KMS-11 (cell line): ENCODE measurements at regions not wholly inside any gene's neighbourhood (a gene's known extent, or its start where the extent isn't known, plus 50 kb on each side); places are given as distances from the start of the nearest gene placed in this dataset.

Experiments used
- H2AFZ ChIP-seq: fragments of 200-600 bp; sonication (generic); 2 replicates; pipeline ENCODE4 v1.6.1; 2016; ENCODE audit warnings: antibody characterized with exemption, mixed run types, low read depth
- H3K27ac ChIP-seq: fragments of 200-600 bp; sonication (generic); 2 replicates; pipeline ENCODE4 v1.6.1; 2016; ENCODE audit warnings: mild to moderate bottlenecking, mixed run types
- H3K27me3 ChIP-seq: fragments of 200-600 bp; sonication (generic); 2 replicates; pipeline ENCODE4 v1.6.1; 2017; ENCODE audit warnings: mild to moderate bottlenecking, low read depth, mixed run types, moderate library complexity; ENCODE audit not compliant: insufficient read depth
- H3K36me3 ChIP-seq: fragments of 200-600 bp; sonication (generic); 2 replicates; pipeline ENCODE4 v1.6.1; 2017; ENCODE audit warnings: mild to moderate bottlenecking, mixed run types; ENCODE audit not compliant: insufficient read depth
- H3K4me1 ChIP-seq: fragments of 200-600 bp; sonication (generic); 2 replicates; pipeline ENCODE4 v1.6.1; 2016; ENCODE audit warnings: mild to moderate bottlenecking, low read depth, mixed run types; ENCODE audit not compliant: poor library complexity, severe bottlenecking
- H3K4me2 ChIP-seq: fragments of 200-600 bp; sonication (generic); 2 replicates; pipeline ENCODE4 v1.7.0; 2016; ENCODE audit warnings: mild to moderate bottlenecking, mixed run types
- H3K4me3 ChIP-seq: fragments of 200-600 bp; sonication (generic); IDR thresholded peaks from 2 replicates; pipeline ENCODE4 v1.6.1; 2017; ENCODE audit warnings: low read depth, low read length, mixed read lengths; ENCODE audit not compliant: insufficient read depth
- H3K79me2 ChIP-seq: fragments of 200-600 bp; sonication (generic); 2 replicates; pipeline ENCODE4 v1.6.1; 2016; ENCODE audit warnings: low read depth, mixed run types; ENCODE audit not compliant: insufficient read depth
- H3K9ac ChIP-seq: fragments of 200-600 bp; sonication (generic); 2 replicates; pipeline ENCODE4 v1.6.1; 2016; ENCODE audit warnings: mild to moderate bottlenecking, mixed run types
- H4K20me1 ChIP-seq: fragments of 200-600 bp; sonication (generic); 2 replicates; pipeline ENCODE4 v1.6.1; 2016; ENCODE audit warnings: mild to moderate bottlenecking, mixed run types; ENCODE audit not compliant: insufficient read depth
- TF ChIP-seq, protein P1 (sequence below): fragments of 200-600 bp; sonication (generic); conservative IDR thresholded peaks from 2 replicates; pipeline ENCODE4 v1.6.1; 2017; ENCODE audit warnings: low read depth, mild to moderate bottlenecking, antibody characterized with exemption, low read length, moderate library complexity, mixed read lengths

DNA sequence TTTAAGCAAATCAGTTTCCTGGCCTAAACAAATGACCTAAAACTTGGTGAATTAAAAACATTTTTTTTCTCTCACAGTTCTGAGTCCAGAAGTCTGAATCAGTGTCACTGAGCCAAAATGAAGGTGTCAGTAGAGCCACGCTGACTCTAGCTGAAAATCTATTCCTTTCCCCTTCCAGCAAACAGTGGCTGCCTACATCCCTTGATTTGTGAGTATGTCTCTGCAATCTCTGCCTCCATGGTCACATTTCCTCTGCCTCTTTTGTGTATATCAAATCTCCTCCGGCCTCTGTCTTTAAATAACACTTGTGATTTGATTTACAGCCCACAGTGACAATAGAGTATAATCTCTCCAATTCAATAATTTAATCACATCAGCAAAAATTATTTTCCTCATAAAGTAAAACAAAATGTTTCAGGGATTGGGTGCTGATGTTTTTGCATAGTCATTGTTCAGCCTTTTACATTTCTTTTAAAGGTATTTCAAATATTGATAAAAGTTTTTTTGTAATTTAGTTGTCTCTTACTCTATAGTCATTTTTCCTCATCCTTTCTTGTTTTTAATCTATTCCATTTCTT, 1715.4 kb downstream of the BRINP3 start:
- Histone ChIP-seq H3K4me1 (no peaks in the 10 kb centered on the region), H3K4me2 (no peak overlapping the region), H3K79me2 (no peaks in the 10 kb centered on the region)

DNA sequence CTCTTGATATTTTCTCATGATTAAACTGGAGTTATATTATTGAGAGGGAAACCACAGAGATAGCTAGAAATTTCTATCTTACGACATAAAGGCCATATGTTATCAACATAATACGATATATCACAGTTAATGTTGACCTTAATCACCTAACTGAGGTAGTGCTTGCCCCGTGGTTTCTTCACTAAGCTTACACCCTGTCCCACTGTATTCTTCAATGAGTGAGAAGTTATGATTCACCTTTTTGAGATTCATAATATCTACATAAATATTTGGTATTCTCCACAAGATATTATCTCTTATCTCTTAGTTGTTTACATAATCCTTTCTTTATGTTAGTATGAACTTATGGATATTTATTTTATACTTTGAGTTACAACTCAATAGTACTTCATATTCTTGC, 1714.1 kb downstream of the BRINP3 start:
- Histone ChIP-seq H4K20me1 (no peaks in the 10 kb centered on the region), H3K4me2 (no peak overlapping the region), H3K4me1 (no peaks in the 10 kb centered on the region), H3K4me3 (no peak overlapping the region), H3K79me2 (no peaks in the 10 kb centered on the region), H2AFZ (no peak overlapping the region), H3K9ac (no peak overlapping the region), H3K27me3 (no peaks in the 10 kb centered on the region), H3K36me3 (no peaks in the 10 kb centered on the region), H3K27ac (no peak overlapping the region)
- TF ChIP-seq, protein P1, sequence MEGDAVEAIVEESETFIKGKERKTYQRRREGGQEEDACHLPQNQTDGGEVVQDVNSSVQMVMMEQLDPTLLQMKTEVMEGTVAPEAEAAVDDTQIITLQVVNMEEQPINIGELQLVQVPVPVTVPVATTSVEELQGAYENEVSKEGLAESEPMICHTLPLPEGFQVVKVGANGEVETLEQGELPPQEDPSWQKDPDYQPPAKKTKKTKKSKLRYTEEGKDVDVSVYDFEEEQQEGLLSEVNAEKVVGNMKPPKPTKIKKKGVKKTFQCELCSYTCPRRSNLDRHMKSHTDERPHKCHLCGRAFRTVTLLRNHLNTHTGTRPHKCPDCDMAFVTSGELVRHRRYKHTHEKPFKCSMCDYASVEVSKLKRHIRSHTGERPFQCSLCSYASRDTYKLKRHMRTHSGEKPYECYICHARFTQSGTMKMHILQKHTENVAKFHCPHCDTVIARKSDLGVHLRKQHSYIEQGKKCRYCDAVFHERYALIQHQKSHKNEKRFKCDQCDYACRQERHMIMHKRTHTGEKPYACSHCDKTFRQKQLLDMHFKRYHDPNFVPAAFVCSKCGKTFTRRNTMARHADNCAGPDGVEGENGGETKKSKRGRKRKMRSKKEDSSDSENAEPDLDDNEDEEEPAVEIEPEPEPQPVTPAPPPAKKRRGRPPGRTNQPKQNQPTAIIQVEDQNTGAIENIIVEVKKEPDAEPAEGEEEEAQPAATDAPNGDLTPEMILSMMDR: no peak

More for the DNA sequence above, 1715.4 kb downstream of the BRINP3 start:
- H3K4me3 ChIP-seq: no peak overlapping the region
- no peaks in the 10 kb centered on the region for H4K20me1 ChIP-seq
- no peak overlapping the region for H3K9ac ChIP-seq
- H3K27ac ChIP-seq: no peak overlapping the region
- H3K36me3 ChIP-seq: no peaks in the 10 kb centered on the region
- H3K27me3 ChIP-seq: no peaks in the 10 kb centered on the region
- TF ChIP-seq, protein P1: no peak
- no peak overlapping the region for H2AFZ ChIP-seq

DNA sequence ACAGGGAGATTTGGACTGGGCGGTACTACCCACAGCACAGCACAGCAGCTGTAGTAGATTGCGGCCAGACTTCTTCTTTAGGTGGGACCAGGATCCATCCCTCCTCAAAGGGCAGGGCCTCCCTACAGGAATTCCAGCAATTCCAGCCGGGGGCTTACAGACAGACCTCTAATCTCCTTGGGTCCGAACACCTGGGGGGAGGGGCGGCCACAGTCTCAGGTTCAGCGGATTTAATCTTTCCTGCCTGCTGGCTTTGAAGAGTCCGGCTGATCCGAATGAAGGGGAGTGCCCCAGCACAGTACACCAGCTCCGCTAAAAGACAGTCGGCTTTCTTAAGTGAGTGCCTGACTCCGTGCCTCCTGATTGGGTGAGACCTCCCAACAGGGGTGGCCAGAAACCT, 1708.5 kb downstream of the BRINP3 start:
- Histone ChIP-seq H3K27me3 (no peaks in the 10 kb centered on the region), H3K36me3 (no peaks in the 10 kb centered on the region), H4K20me1 (no peaks in the 10 kb centered on the region), H3K79me2 (no peaks in the 10 kb centered on the region), H3K9ac (no peak overlapping the region), H3K4me3 (no peak overlapping the region), H3K4me1 (no peaks in the 10 kb centered on the region), H2AFZ (no peak overlapping the region), H3K4me2 (no peak overlapping the region), H3K27ac (no peak overlapping the region)
- TF ChIP-seq, protein P1: no peak

DNA sequence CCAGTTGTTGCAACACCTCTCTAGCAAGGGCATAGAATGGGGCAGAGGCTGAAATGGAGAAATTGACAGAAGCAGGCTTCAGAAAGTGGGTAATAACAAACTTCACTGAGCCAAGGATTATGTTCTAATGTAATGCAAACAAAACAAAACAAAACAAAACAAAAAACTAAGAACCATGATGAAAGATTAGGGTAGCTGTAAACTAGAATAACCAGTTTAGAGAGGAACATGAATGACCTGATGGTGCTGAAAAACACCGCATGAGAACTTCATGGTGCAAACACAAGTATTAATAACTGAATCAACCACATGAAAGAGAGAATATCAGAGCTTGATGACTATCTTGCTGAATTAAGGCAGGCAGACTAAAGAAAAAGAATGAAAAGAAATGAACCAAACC, 1707.7 kb downstream of the BRINP3 start:
- no peak overlapping the region for H2AFZ ChIP-seq
- no peaks in the 10 kb centered on the region for H3K36me3 ChIP-seq
- no peaks in the 10 kb centered on the region for H3K4me1 ChIP-seq
- no peak overlapping the region for H3K4me2 ChIP-seq
- H3K27me3 ChIP-seq: no peaks in the 10 kb centered on the region
- H3K27ac ChIP-seq: no peak overlapping the region
- TF ChIP-seq, protein P1: no peak
- no peaks in the 10 kb centered on the region for H3K79me2 ChIP-seq
- H4K20me1 ChIP-seq: no peaks in the 10 kb centered on the region
- no peak overlapping the region for H3K4me3 ChIP-seq
- H3K9ac ChIP-seq: no peak overlapping the region
